ENCODE measurements at regions not wholly inside any gene's neighbourhood (a gene's known extent, or its start where the extent isn't known, plus 50 kb on each side); places are given as distances from the start of the nearest gene placed in this dataset.

- Histone ChIP-seq H3K4me1 (ENCODE audit: insufficient read depth, low read length) (no peaks in the 10 kb centered on the region), H3K79me1 (ENCODE audit: insufficient read depth, low read depth, low read length, poor library complexity, severe bottlenecking) (no peaks in the 10 kb centered on the region), H3T11ph (ENCODE audit: low read length) (no peak overlapping the region), H3K4me2 (ENCODE audit: insufficient read depth, insufficient read length, low read length) (no peak overlapping the region), H3K23me2 (ENCODE audit: insufficient read length, low read depth, low read length, poor library complexity, severe bottlenecking) (no peaks in the 10 kb centered on the region), H4K91ac (ENCODE audit: insufficient read length, low read depth, low read length) (no peak overlapping the region), H3K27me3 (ENCODE audit: insufficient read depth, low read length) (no peaks in the 10 kb centered on the region), H3K56ac (ENCODE audit: insufficient read length, low read depth, low read length) (no peak overlapping the region), H4K5ac (ENCODE audit: insufficient read length, low read depth, low read length) (no peak overlapping the region), H3K79me2 (ENCODE audit: insufficient read depth, low read length) (no peaks in the 10 kb centered on the region), H3K9me3 (ENCODE audit: control insufficient read depth, low read depth, low read length) (no peaks in the 10 kb centered on the region), H3K18ac (ENCODE audit: insufficient read length, low read depth, low read length) (no peak overlapping the region), H2BK15ac (ENCODE audit: low read depth, low read length) (no peak overlapping the region), H4K20me1 (ENCODE audit: control insufficient read depth, insufficient read depth, insufficient read length) (no peaks in the 10 kb centered on the region), H2AK5ac (ENCODE audit: insufficient read length, low read length) (no peak overlapping the region), H2BK12ac (ENCODE audit: insufficient read length, low read depth, low read length) (no peak overlapping the region), H2BK5ac (ENCODE audit: insufficient read length, low read length) (no peak overlapping the region), H3K23ac (ENCODE audit: insufficient read length, low read depth, low read length) (no peak overlapping the region), H3K27ac (ENCODE audit: insufficient read length, low read depth, low read length) (no peak overlapping the region), H3K9ac (ENCODE audit: extremely low read depth, insufficient read length, low read length) (no peak overlapping the region), H4K8ac (replicated peaks; ENCODE audit: insufficient read length, low read depth, low read length) (no peak overlapping the region), H2BK120ac (ENCODE audit: low read depth, low read length, poor library complexity, severe bottlenecking) (no peak overlapping the region), H2BK20ac (ENCODE audit: low read depth, low read length, poor library complexity, severe bottlenecking) (no peak overlapping the region), H3K14ac (ENCODE audit: insufficient read depth, low read length) (no peak overlapping the region), H2AFZ (ENCODE audit: low read length) (no peak overlapping the region), H3K4ac (ENCODE audit: low read depth, low read length) (no peak overlapping the region)
- no peak for DNase-seq
- H3K9me3 Mint-ChIP-seq = no peaks in the 10 kb centered on the region
- TF ChIP-seq CTCF (conservative IDR thresholded peaks at IDR 0.05) = no peak
- H3K27me3 Mint-ChIP-seq (ENCODE audit: low read depth) = no peaks in the 10 kb centered on the region
- H3K27ac Mint-ChIP-seq = no peak overlapping the region
- H3K36me3 Mint-ChIP-seq (ENCODE audit: insufficient read depth in 1 of 3, low read depth in 3 of 3) = no peaks in the 10 kb centered on the region
- H3K4me1 Mint-ChIP-seq = 0 out of 4 replicates have a peak, but pooled peaks cover 0 to 3% of the 10 kb centered on the region in 2 experiments
- H3K4me3 Mint-ChIP-seq = no peak overlapping the region
Measured at GRCh38 chr2:144011098-144011497, 508.8 kb downstream of the ZEB2 start.

All from H9 (cell line).